B cell (primary cell): ENCODE measurements at regions not wholly inside any gene's neighbourhood (a gene's known extent, or its start where the extent isn't known, plus 50 kb on each side); places are given as distances from the start of the nearest gene placed in this dataset.

Source experiments
- CTCF ChIP-seq: fragments of 200-600 bp; IDR thresholded peaks from one replicate; pipeline ENCODE4 v1.8.0; 2022; ENCODE audit warnings: antibody characterized with exemption, mild to moderate bottlenecking
- EZH2 ChIP-seq: IDR thresholded peaks from 2 replicates; pipeline ENCODE4 v1.6.1; 2012; ENCODE audit warnings: borderline replicate concordance, low read depth, mild to moderate bottlenecking, moderate library complexity, low read length; ENCODE audit not compliant: insufficient read depth, poor library complexity, severe bottlenecking

- TF ChIP-seq CTCF (no peak), EZH2 (no peak)
Measured at GRCh38 chr13:112194579-112194978, 127.6 kb downstream of the SOX1 start.
